ENCODE measurements at regions not wholly inside any gene's neighbourhood (a gene's known extent, or its start where the extent isn't known, plus 50 kb on each side); places are given as distances from the start of the nearest gene placed in this dataset.
"Not testable (repeated sequence)": the region's sequence is repeated elsewhere in the genome, so short reads cannot be mapped to it uniquely, and the experiment has no call there.

GRCh38 chr10:3958472-3958996, 173.5 kb upstream of the KLF6 start:
- Mint-ChIP-seq H3K36me3 (ENCODE audit: low read depth) (no peaks in the 10 kb centered on the region), H3K27me3 (ENCODE audit: low read depth) (no peaks in the 10 kb centered on the region)

GRCh38 chr10:3955955-3956617, 171.1 kb upstream of the KLF6 start:
- Mint-ChIP-seq H3K4me1 (ENCODE audit: low read depth) (peaks cover 12% of the 10 kb centered on the region), H3K27me3 (ENCODE audit: low read depth) (no peaks in the 10 kb centered on the region), H3K36me3 (ENCODE audit: low read depth) (no peaks in the 10 kb centered on the region), H3K27ac (no peak overlapping the region), H3K9me3 (no peaks in the 10 kb centered on the region), H3K4me3 (no peak overlapping the region)
- intact Hi-C loops (cut with micrococcal nuclease), result no loop called here
- CTCF ChIA-PET, result interaction anchor here (0.5 kb wide), 1 partner anchor 95 kb away, joined by 6 read pairs; no protein-coding TSS in a partner anchor
- no peak for DNase-seq

More at GRCh38 chr10:3958472-3958996, 173.5 kb upstream of the KLF6 start:
- no peak overlapping the region for H3K27ac Mint-ChIP-seq
- CTCF ChIA-PET, result interaction anchor here (0.8 kb wide), 1 partner anchor 11 kb away, joined by 3 read pairs; no protein-coding TSS in a partner anchor
- peaks cover 20% of the 10 kb centered on the region for H3K4me1 Mint-ChIP-seq (ENCODE audit: low read depth)
- intact Hi-C loops (cut with micrococcal nuclease), result no loop called here
- H3K4me3 Mint-ChIP-seq, result no peak overlapping the region
- DNase-seq, result no peak
- H3K9me3 Mint-ChIP-seq, result no peaks in the 10 kb centered on the region

- Mint-ChIP-seq H3K36me3 (ENCODE audit: low read depth) (no peaks in the 10 kb centered on the region), H3K4me1 (ENCODE audit: low read depth) (peaks cover 12% of the 10 kb centered on the region), H3K27me3 (ENCODE audit: low read depth) (no peaks in the 10 kb centered on the region), H3K9me3 (no peaks in the 10 kb centered on the region), H3K27ac (no peak overlapping the region), H3K4me3 (no peak overlapping the region)
- no peak for DNase-seq
- intact Hi-C loops (cut with micrococcal nuclease), result no loop called here
- CTCF ChIA-PET, result no interaction called here
Measured at GRCh38 chr10:3955493-3955892, 170.5 kb upstream of the KLF6 start.

GRCh38 chr10:3954615-3955014, 169.6 kb upstream of the KLF6 start:
- Mint-ChIP-seq H3K27me3 (ENCODE audit: low read depth) (no peaks in the 10 kb centered on the region), H3K9me3 (no peaks in the 10 kb centered on the region), H3K4me1 (ENCODE audit: low read depth) (peaks cover 18% of the 10 kb centered on the region), H3K27ac (no peak overlapping the region), H3K4me3 (no peak overlapping the region), H3K36me3 (ENCODE audit: low read depth) (no peaks in the 10 kb centered on the region)
- DNase-seq, result no peak
- CTCF ChIA-PET, result no interaction called here
- intact Hi-C loops (cut with micrococcal nuclease), result no loop called here

GRCh38 chr10:3954007-3954406, 169.0 kb upstream of the KLF6 start:
- H3K4me3 Mint-ChIP-seq; H3K27ac Mint-ChIP-seq; CTCF ChIA-PET; H3K9me3 Mint-ChIP-seq; H3K36me3 Mint-ChIP-seq (ENCODE audit: low read depth); intact Hi-C loops (cut with micrococcal nuclease); H3K27me3 Mint-ChIP-seq (ENCODE audit: low read depth); DNase-seq: not testable (repeated sequence)
- H3K4me1 Mint-ChIP-seq (ENCODE audit: low read depth), result peaks cover 21% of the 10 kb centered on the region

DNA sequence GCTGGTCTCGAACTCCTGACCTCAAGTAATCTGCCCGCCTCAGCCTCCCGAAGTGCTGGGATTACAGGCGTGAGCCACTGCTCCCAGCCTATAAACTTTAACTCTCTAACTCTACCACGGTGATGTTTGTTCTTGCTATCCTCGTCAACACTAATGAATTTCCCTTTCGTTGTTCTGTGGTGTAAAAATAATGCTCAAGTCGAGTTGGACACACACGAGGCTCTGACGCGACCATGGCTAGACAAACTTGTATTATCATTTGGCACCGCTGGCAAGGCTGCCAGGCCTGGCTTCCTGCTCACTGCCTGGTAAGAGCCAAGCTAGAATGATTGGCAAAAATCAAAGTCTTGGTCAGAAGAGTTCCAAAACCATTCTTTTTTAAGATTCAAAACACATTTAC, 167.0 kb upstream of the KLF6 start:
- no peaks in the 10 kb centered on the region for H3K9me3 Mint-ChIP-seq
- CTCF ChIA-PET, result no interaction called here
- H3K27ac Mint-ChIP-seq, result no peak overlapping the region
- no peak for DNase-seq
- H3K4me3 Mint-ChIP-seq, result no peak overlapping the region
- intact Hi-C loops (cut with micrococcal nuclease), result no loop called here
- H3K36me3 Mint-ChIP-seq (ENCODE audit: low read depth), result no peaks in the 10 kb centered on the region
- peaks cover 31% of the 10 kb centered on the region for H3K4me1 Mint-ChIP-seq (ENCODE audit: low read depth)
- no peaks in the 10 kb centered on the region for H3K27me3 Mint-ChIP-seq (ENCODE audit: low read depth)

GRCh38 chr10:3950676-3951275, 165.8 kb upstream of the KLF6 start:
- intact Hi-C loops (cut with micrococcal nuclease), result no loop called here
- H3K36me3 Mint-ChIP-seq (ENCODE audit: low read depth), result no peaks in the 10 kb centered on the region
- H3K4me3 Mint-ChIP-seq, result no peak overlapping the region
- no peak overlapping the region for H3K27ac Mint-ChIP-seq
- peak; percentile 28 for DNase-seq
- CTCF ChIA-PET, result no interaction called here
- H3K9me3 Mint-ChIP-seq, result no peaks in the 10 kb centered on the region
- H3K4me1 Mint-ChIP-seq (ENCODE audit: low read depth), result peaks cover 39% of the 10 kb centered on the region
- no peaks in the 10 kb centered on the region for H3K27me3 Mint-ChIP-seq (ENCODE audit: low read depth)

DNA sequence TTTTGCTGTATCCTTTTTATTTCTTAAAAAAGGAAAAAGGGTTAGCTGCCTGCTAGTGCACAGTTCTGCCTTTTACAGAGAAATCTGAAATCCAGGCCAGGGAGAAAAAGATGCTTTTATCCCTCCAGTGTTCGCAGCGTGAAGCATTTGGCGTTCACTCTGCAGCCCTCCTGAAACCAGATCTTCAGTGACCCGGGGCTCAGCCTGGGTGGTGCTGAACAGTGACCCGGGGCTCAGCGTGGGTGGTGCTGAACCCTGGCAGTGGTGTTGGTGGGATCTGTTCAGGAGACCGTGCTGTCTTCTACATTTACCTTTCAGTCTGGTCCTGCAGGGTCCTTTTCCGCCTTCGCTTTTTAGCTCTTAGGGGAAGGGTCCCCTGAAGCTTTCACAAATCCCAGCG, 164.7 kb upstream of the KLF6 start:
- H3K27me3 Mint-ChIP-seq (ENCODE audit: low read depth), result no peaks in the 10 kb centered on the region
- H3K9me3 Mint-ChIP-seq, result no peaks in the 10 kb centered on the region
- H3K36me3 Mint-ChIP-seq (ENCODE audit: low read depth), result no peaks in the 10 kb centered on the region
- no peak overlapping the region for H3K4me3 Mint-ChIP-seq
- no peak for DNase-seq
- H3K4me1 Mint-ChIP-seq (ENCODE audit: low read depth), result peaks cover 41% of the 10 kb centered on the region
- CTCF ChIA-PET, result interaction anchor here (0.8 kb wide), 1 partner anchor 11 kb away, joined by 5 read pairs; no protein-coding TSS in a partner anchor
- H3K27ac Mint-ChIP-seq, result no peak overlapping the region
- intact Hi-C loops (cut with micrococcal nuclease), result no loop called here

GRCh38 chr10:3948843-3949242, 163.8 kb upstream of the KLF6 start:
- H3K4me1 Mint-ChIP-seq (ENCODE audit: low read depth), result peaks cover 41% of the 10 kb centered on the region
- peak; percentile 87 for DNase-seq
- no peaks in the 10 kb centered on the region for H3K27me3 Mint-ChIP-seq (ENCODE audit: low read depth)

DNA sequence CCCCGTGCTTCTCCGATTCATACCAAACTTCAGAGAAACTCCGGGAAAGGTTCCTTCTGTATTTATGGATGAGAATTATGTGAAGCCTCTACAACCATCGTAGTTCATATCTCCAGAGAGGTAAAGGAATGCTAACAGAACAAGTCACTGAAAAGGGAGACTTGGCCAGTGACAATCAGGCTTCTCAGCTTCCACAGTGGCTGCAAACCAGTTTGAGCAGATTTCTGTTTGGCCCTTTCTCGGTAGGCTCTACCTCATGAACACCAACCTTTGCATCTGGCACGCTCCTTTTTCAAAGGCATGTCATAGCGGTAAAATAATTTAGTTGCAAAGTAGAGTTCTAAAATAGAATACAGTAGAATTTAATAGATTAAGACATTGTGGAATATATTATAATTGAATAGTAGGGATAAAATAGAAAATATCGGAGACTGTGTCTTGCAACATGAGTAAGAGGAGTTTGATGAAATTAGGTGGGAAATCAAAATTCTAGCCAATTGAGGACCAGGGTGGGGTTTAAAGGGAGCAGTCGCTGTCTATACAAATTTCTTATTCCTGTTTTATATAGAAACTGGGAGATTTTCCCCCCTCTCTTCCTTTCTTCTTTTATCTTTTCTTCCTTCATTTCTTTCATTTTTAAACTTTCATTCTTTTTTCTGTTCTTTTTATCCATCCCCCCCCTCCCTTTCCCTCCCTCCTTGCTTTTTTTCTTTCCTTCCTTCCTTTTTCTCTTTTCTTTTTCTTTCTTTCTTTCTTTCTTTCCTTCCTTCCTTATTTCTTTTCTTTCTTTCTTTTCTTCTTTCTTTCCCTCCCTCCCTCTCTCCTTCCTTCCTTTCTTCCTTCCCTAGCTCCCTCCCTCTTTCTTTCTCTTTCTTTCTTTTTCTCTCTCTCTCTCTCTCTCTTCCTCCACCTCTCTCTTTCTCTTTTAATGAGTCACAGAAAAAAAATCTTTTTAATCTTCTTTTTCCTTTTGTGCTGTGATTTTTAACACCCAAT, 161.5 kb upstream of the KLF6 start:
- Mint-ChIP-seq H3K27ac (no peak overlapping the region), H3K27me3 (ENCODE audit: low read depth) (no peaks in the 10 kb centered on the region), H3K4me1 (ENCODE audit: low read depth) (peaks cover 41% of the 10 kb centered on the region), H3K9me3 (peaks cover 2% of the 10 kb centered on the region), H3K36me3 (ENCODE audit: low read depth) (no peaks in the 10 kb centered on the region), H3K4me3 (no peak overlapping the region)
- no peak for DNase-seq
- intact Hi-C loops (cut with micrococcal nuclease), result loop anchor here (1.0 kb wide), 1 partner anchor 11 kb away; no protein-coding TSS in a partner anchor
- CTCF ChIA-PET, result interaction anchor here (1.0 kb wide), 1 partner anchor 70 kb away, joined by 3 read pairs; no protein-coding TSS in a partner anchor

More at GRCh38 chr10:3948843-3949242, 163.8 kb upstream of the KLF6 start:
- H3K9me3 Mint-ChIP-seq, result peaks cover 2% of the 10 kb centered on the region
- intact Hi-C loops (cut with micrococcal nuclease), result no loop called here
- H3K4me3 Mint-ChIP-seq, result no peak overlapping the region
- CTCF ChIA-PET, result no interaction called here
- no peaks in the 10 kb centered on the region for H3K36me3 Mint-ChIP-seq (ENCODE audit: low read depth)
- H3K27ac Mint-ChIP-seq, result no peak overlapping the region

GRCh38 chr10:3945026-3945425, 160.0 kb upstream of the KLF6 start:
- Mint-ChIP-seq H3K27me3 (ENCODE audit: low read depth) (no peaks in the 10 kb centered on the region), H3K9me3 (peaks cover 2% of the 10 kb centered on the region), H3K4me1 (ENCODE audit: low read depth) (peaks cover 29% of the 10 kb centered on the region), H3K4me3 (no peak overlapping the region), H3K36me3 (ENCODE audit: low read depth) (no peaks in the 10 kb centered on the region), H3K27ac (no peak overlapping the region)
- no peak for DNase-seq
- intact Hi-C loops (cut with micrococcal nuclease), result no loop called here
- CTCF ChIA-PET, result no interaction called here

GRCh38 chr10:3944591-3944990, 159.6 kb upstream of the KLF6 start:
- Mint-ChIP-seq H3K9me3 (peaks cover 2% of the 10 kb centered on the region), H3K36me3 (ENCODE audit: low read depth) (no peaks in the 10 kb centered on the region), H3K4me3 (no peak overlapping the region), H3K27ac (no peak overlapping the region), H3K27me3 (ENCODE audit: low read depth) (no peaks in the 10 kb centered on the region), H3K4me1 (ENCODE audit: low read depth) (peaks cover 25% of the 10 kb centered on the region)
- CTCF ChIA-PET, result no interaction called here
- intact Hi-C loops (cut with micrococcal nuclease), result no loop called here
- no peak for DNase-seq

Measured in activated naive CD4-positive, alpha-beta T cell treated with anti-CD3 and anti-CD28 coated beads for 36 hours (primary cell).